Neural cell (in vitro differentiated cells): ENCODE measurements at regions not wholly inside any gene's neighbourhood (a gene's known extent, or its start where the extent isn't known, plus 50 kb on each side); places are given as distances from the start of the nearest gene placed in this dataset.

Experiments used
- H2AFZ ChIP-seq: fragments of 200-600, 300-800 bp; sonication (generic), shearing (Covaris generic); 2 replicates; pipeline ENCODE4 v1.6.0; 2014; ENCODE audit warnings: low read depth, mild to moderate bottlenecking, antibody characterized with exemption, low read length, moderate library complexity
- H3F3A ChIP-seq: fragments of 200-600 bp; shearing (Covaris generic); 2 replicates; pipeline ENCODE4 v1.6.1; 2016; ENCODE audit warnings: mild to moderate bottlenecking, moderate library complexity, mixed read lengths, antibody characterized with exemption, low read length; ENCODE audit not compliant: insufficient read depth, poor library complexity, severe bottlenecking
- H3K27ac ChIP-seq: fragments of 200-600, 300-800 bp; sonication (generic), shearing (Covaris generic); 2 replicates; pipeline ENCODE4 v1.5.1; 2014; ENCODE audit warnings: mild to moderate bottlenecking, low read length, moderate library complexity
- H3K27me3 ChIP-seq: fragments of 300-800, 200-600 bp; sonication (generic), shearing (Covaris generic); 2 replicates; pipeline ENCODE4 v1.6.0; 2014; ENCODE audit warnings: mild to moderate bottlenecking, low read depth, low read length, moderate library complexity; ENCODE audit not compliant: insufficient read depth
- H3K36me3 ChIP-seq: fragments of 300-800, 200-600 bp; sonication (generic), shearing (Covaris generic); 2 replicates; pipeline ENCODE4 v1.5.1; 2014; ENCODE audit warnings: mild to moderate bottlenecking, antibody characterized with exemption, low read length, moderate library complexity; ENCODE audit not compliant: insufficient read depth
- H3K4me2 ChIP-seq: fragments of 300-800, 200-600 bp; sonication (generic), shearing (Covaris generic); 2 replicates; pipeline ENCODE4 v1.6.0; 2014; ENCODE audit warnings: mild to moderate bottlenecking, low read length
- H3K4me3 ChIP-seq: fragments of 300-800, 200-600 bp; sonication (generic), shearing (Covaris generic); 2 replicates; pipeline ENCODE4 v1.5.1; 2014; ENCODE audit warnings: mild to moderate bottlenecking, low read length, moderate library complexity
- H3K79me2 ChIP-seq: fragments of 200-600 bp; shearing (Covaris generic); replicated peaks from 2 replicates; pipeline ENCODE4 v1.6.0; 2014; ENCODE audit warnings: mild to moderate bottlenecking, low read length, moderate library complexity; ENCODE audit not compliant: insufficient read depth
- H3K9ac ChIP-seq: fragments of 300-800, 200-600 bp; sonication (generic), shearing (Covaris generic); 2 replicates; pipeline ENCODE4 v1.6.1; 2016; ENCODE audit warnings: mild to moderate bottlenecking, low read length, mixed read lengths
- H3K9me2 ChIP-seq: fragments of 200-600 bp; shearing (Covaris generic); 2 replicates; pipeline ENCODE4 v1.6.1; 2016; ENCODE audit warnings: mild to moderate bottlenecking, low read length, mixed read lengths; ENCODE audit not compliant: insufficient read depth
- H3K9me3 ChIP-seq: fragments of 200-600, 300-800 bp; sonication (generic), shearing (Covaris generic); 2 replicates; pipeline ENCODE4 v1.6.1; 2016; ENCODE audit warnings: mild to moderate bottlenecking, mixed run types, low read length, moderate library complexity, mixed read lengths
- H4K20me1 ChIP-seq: fragments of 200-600 bp; shearing (Covaris generic); 2 replicates; pipeline ENCODE4 v1.6.1; 2016; ENCODE audit warnings: mild to moderate bottlenecking, mixed run types; ENCODE audit not compliant: insufficient read depth
- CTCF ChIP-seq: fragments of 450-650 bp; IDR thresholded peaks from 2 replicates; pipeline ENCODE4 v1.5.1; 2014; ENCODE audit warnings: antibody characterized with exemption, mild to moderate bottlenecking, moderate library complexity; ENCODE audit not compliant: poor library complexity, severe bottlenecking
- EP300 ChIP-seq: fragments of 450-650 bp; conservative IDR thresholded peaks from 2 replicates; pipeline ENCODE4 v1.6.1; 2014; ENCODE audit warnings: antibody characterized with exemption, mild to moderate bottlenecking, moderate library complexity; ENCODE audit not compliant: poor library complexity, severe bottlenecking
- EZH2 ChIP-seq: fragments of 200-600, 300-800 bp; shearing (Covaris generic), sonication (generic); IDR thresholded peaks from 2 replicates; pipeline ENCODE4 v1.6.1; 2014; ENCODE audit warnings: antibody characterized with exemption, low read length, borderline replicate concordance, mild to moderate bottlenecking; ENCODE audit not compliant: insufficient read depth, poor library complexity, severe bottlenecking
- MXI1 ChIP-seq: fragments of 450-650 bp; conservative IDR thresholded peaks from 2 replicates; pipeline ENCODE4 v1.6.1; 2014; ENCODE audit warnings: antibody characterized with exemption, mild to moderate bottlenecking; ENCODE audit not compliant: poor library complexity, severe bottlenecking
- POLR2AphosphoS5 ChIP-seq: IDR thresholded peaks from 2 replicates; pipeline ENCODE4 v1.6.1; 2012
- SMC3 ChIP-seq: fragments of 450-650 bp; conservative IDR thresholded peaks from 2 replicates; pipeline ENCODE4 v1.6.1; 2014; ENCODE audit warnings: antibody characterized with exemption, mild to moderate bottlenecking, moderate library complexity; ENCODE audit not compliant: poor library complexity
- TAF1 ChIP-seq: IDR thresholded peaks from 2 replicates; pipeline ENCODE4 v1.6.1; 2012; ENCODE audit warnings: low read depth
- TF ChIP-seq, protein P1 (sequence below): IDR thresholded peaks from 2 replicates; pipeline ENCODE4 v1.6.1; 2012; ENCODE audit warnings: borderline replicate concordance

GRCh38 chr20:58102261-58102660 is 126.2 kb downstream of the ANKRD60 start:
- Histone ChIP-seq H3K4me2 (no peak overlapping the region), H3F3A (no peaks in the 10 kb centered on the region), H3K4me3 (no peak overlapping the region), H2AFZ (no peak overlapping the region), H4K20me1 (no peaks in the 10 kb centered on the region), H3K9me3 (peaks cover 7% of the 10 kb centered on the region), H3K9me2 (no peaks in the 10 kb centered on the region), H3K79me2 (no peaks in the 10 kb centered on the region), H3K27me3 (no peaks in the 10 kb centered on the region), H3K9ac (no peak overlapping the region), H3K36me3 (no peaks in the 10 kb centered on the region), H3K27ac (no peak overlapping the region)
- no peak for TF ChIP-seq MXI1
- TF ChIP-seq CTCF: no peak
- TF ChIP-seq, protein P1, sequence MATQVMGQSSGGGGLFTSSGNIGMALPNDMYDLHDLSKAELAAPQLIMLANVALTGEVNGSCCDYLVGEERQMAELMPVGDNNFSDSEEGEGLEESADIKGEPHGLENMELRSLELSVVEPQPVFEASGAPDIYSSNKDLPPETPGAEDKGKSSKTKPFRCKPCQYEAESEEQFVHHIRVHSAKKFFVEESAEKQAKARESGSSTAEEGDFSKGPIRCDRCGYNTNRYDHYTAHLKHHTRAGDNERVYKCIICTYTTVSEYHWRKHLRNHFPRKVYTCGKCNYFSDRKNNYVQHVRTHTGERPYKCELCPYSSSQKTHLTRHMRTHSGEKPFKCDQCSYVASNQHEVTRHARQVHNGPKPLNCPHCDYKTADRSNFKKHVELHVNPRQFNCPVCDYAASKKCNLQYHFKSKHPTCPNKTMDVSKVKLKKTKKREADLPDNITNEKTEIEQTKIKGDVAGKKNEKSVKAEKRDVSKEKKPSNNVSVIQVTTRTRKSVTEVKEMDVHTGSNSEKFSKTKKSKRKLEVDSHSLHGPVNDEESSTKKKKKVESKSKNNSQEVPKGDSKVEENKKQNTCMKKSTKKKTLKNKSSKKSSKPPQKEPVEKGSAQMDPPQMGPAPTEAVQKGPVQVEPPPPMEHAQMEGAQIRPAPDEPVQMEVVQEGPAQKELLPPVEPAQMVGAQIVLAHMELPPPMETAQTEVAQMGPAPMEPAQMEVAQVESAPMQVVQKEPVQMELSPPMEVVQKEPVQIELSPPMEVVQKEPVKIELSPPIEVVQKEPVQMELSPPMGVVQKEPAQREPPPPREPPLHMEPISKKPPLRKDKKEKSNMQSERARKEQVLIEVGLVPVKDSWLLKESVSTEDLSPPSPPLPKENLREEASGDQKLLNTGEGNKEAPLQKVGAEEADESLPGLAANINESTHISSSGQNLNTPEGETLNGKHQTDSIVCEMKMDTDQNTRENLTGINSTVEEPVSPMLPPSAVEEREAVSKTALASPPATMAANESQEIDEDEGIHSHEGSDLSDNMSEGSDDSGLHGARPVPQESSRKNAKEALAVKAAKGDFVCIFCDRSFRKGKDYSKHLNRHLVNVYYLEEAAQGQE: no peak
- no peak for TF ChIP-seq TAF1
- no peak for TF ChIP-seq SMC3
- TF ChIP-seq POLR2AphosphoS5: no peak

- H3K4me2 ChIP-seq: no peak overlapping the region
- H2AFZ ChIP-seq: no peak overlapping the region
- TF ChIP-seq POLR2AphosphoS5: no peak
- no peak for TF ChIP-seq EZH2
- no peak for TF ChIP-seq TAF1
- TF ChIP-seq EP300: no peak
- TF ChIP-seq, protein P1: no peak
- no peaks in the 10 kb centered on the region for H3K79me2 ChIP-seq
- H3K36me3 ChIP-seq: no peaks in the 10 kb centered on the region
- H3K9me2 ChIP-seq: no peaks in the 10 kb centered on the region
- no peaks in the 10 kb centered on the region for H4K20me1 ChIP-seq
- no peak overlapping the region for H3K27ac ChIP-seq
- no peaks in the 10 kb centered on the region for H3F3A ChIP-seq
- H3K9ac ChIP-seq: no peak overlapping the region
- peaks cover 6% of the 10 kb centered on the region for H3K9me3 ChIP-seq
- no peak overlapping the region for H3K4me3 ChIP-seq
- no peaks in the 10 kb centered on the region for H3K27me3 ChIP-seq
Measured at GRCh38 chr20:58100731-58101356, 127.6 kb downstream of the ANKRD60 start.
